GM21515 (cell line): ENCODE measurements at regions not wholly inside any gene's neighbourhood (a gene's known extent, or its start where the extent isn't known, plus 50 kb on each side); places are given as distances from the start of the nearest gene placed in this dataset.
"Not testable (repeated sequence)": the region's sequence is repeated elsewhere in the genome, so short reads cannot be mapped to it uniquely, and the experiment has no call there.

Source experiments
- ATAC-seq: cut with Tn5 transposase; IDR thresholded peaks from one replicate; pipeline ENCODE4 v1.9.1; 2021; ENCODE audit not compliant: unreplicated experiment

DNA sequence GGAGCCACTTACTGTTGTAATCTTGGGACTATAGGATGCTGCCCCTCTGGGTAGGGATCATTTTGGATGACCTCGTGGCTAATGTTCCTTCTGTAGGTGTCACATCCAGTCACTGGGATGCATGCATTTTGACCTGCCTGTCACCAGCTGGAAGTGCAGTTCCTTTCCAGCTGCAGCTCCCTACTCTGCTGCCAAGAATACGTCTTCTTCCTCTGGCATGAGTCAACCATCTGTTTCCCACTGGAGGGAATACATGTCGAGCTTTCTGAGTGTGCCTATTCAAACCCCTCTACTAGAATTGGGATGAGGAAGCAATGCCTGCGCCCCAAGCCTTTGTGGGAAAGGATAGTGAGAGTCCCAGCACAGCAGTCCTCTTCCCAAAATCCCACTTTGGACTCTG lies 415.5 kb upstream of the ADAMTS5 start:
- no peak for ATAC-seq

DNA sequence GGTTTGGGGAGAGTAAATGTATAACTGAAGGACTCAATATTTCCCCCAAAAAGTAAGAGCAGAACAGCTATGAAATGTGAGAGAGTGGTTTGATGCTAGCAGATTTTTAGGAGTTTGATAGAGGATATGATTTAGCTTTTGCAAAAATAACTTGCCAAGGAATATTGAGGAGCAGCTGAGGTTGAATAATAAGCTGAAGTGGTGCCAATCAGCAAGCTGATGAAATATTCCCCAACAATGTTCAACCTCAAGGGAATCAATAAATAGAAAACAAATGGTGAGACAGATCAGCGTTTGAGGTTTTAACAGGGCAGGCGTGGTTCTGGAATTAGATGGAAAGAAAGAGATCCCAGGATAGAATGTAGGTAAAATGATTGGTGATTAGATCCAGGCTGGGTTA lies 413.4 kb upstream of the ADAMTS5 start:
- ATAC-seq = no peak

DNA sequence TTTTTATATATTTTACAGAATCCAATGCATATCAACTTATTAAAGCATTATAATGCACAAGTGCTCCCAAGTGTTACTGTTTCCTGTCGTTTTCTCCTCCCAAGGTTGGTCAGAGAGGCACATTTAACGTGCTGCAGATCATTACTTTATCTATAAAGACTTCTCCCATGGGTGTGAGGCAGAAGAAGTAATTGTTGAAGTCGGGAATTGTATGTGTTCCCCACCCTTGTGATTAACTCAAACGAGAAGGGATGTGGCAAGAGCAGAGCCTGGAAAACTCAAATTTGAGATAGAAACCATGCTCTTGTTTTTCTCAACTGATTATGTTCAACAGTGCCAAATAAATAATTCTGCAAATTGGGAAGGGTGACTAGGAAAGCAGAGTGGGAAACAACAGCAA lies 412.5 kb upstream of the ADAMTS5 start:
- ATAC-seq = no peak

DNA sequence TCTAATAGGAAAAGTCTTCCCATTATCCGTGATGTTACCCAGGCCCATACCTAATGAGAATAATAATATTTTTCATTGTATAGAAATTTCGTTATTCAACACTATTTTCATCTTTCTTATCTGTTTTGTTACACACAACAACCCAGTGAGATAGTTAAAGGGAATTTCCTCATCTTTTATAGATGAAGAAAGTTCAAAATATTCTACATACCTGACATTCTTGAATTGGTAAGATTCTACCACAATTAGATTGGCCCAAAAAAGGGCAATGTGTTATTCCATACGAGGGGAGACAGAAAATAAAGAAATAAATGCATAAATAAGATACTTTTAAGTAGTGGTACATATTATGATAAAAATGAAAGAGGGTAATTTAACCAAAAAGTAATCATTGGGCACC lies 405.5 kb upstream of the ADAMTS5 start:
- no peak for ATAC-seq

DNA sequence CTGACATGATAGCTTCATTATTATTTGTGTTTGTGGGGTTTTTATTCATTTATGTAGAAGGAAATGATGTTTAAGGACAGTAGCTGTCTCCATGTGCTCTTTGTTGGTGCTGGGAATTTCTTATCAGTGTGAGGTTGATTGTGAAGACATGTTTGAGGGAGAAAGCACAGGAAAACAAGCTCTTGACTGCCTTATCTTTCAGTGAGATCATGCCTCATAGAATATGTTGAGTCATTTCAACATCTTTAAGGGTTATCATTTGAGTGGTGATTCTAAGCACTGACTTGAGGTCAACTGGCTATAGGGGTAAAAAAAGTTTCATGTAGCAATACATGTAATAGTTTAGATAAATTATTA lies 405.1 kb upstream of the ADAMTS5 start:
- ATAC-seq = no peak

DNA sequence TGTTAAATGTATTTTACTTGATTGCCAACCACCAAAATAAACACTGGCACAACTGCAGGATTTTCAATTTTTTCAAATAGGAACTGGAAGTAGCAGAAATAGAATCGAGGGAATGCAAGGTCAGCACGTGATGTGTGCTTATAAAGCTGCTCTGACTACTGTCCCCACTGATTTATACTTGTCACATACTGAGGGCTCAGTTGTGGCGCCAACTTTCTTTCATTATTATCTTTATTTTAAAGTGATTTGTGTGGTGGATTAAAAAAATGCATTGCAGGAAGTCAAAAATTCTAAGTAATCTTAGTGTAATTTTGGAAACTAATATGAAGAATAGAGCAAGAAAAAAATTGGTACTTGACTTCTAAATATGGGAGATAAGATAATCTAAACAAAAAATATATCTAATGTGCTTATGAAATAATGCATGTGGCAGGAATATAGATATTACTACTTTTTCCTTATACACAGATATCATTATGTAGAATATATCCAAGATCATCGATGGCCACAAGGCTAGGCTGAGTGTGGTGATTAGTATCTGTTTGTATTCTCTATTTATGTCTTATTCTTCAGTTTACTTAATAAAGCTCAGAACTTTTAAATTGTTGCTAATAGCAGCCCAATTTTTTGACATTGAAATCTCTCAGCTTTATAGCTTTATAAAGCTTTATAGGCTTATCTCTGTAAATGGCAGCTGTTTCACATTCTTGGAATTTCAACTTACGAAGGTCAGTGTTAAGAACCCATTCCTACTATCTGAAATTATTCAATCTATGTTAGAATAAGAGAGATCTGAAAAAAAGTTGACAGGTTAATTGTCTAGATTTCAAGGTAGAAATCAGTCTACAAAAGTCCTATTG lies 404.5 kb upstream of the ADAMTS5 start:
- no peak for ATAC-seq

DNA sequence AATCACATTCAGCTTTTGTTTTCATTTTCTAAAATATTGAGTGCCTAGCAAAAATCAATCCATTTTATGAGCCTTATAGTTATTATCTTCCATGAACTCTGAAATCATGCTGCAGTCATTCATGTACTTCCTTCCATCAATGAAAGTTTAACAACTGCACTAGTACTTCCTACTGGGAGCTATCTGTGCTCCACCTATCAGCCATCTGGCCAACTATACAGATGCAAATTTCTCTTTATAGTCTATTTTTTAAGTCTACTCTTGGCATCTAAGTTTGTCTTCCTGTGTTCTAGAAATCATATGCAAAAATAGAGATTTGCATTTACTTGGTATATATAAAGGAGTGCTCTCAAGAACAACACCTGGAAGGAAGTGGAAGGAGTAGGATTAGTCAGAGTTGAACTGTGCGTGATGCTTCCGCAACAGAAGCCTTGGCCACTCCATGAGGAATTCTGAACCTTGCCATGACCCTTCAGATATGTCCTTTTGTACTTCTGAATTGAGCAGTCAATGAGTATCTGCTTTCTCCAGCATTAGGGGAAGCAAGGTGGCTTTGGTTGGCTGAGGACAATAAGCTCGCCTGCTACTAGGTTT lies 403.2 kb upstream of the ADAMTS5 start:
- ATAC-seq = no peak

DNA sequence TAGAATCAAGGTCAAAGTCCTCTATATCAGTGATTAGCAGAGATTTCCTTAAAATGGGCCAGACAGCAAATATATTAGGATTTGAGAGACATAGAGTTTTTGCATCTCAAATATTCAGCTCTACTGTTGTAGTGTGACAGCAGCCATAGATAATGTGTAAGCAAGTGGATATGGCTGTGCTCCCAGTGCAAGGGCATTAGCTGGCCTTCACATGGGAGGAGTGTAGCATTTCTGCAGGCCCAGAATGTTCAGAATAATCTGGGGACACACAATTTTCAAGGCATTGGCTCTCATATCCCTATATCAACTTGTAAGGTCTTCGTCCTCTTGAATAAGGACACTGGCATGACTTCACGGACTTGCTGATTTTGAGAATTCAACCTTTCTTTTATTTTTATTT lies 402.3 kb upstream of the ADAMTS5 start:
- ATAC-seq = no peak

DNA sequence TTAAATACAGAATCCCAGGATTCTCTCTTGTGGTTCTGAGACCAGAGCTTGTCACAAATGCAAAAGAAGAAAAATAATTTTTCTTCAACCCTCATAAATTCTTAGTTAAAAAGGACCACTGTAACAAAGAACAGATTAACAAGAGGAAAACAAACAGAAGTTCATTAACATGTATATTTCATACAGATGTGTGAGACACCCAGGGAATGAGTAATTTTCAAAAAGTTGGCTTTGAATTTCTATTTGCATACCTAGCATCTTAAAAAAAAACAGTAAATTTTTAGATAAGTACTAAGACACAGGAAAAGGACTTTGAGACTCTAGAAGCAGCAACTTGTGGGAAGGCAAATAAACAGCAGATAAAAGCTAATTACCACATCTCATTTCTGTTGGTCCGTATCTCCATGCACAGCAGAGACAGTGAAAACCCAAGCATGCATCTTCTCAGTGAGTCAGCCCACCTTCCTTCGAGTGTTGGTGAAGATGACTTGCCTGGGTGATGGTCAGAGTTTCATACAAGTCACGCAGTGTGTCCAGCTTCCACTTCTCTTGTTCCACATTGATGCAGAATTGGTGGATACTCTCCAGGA lies 399.9 kb upstream of the ADAMTS5 start:
- ATAC-seq = no peak

DNA sequence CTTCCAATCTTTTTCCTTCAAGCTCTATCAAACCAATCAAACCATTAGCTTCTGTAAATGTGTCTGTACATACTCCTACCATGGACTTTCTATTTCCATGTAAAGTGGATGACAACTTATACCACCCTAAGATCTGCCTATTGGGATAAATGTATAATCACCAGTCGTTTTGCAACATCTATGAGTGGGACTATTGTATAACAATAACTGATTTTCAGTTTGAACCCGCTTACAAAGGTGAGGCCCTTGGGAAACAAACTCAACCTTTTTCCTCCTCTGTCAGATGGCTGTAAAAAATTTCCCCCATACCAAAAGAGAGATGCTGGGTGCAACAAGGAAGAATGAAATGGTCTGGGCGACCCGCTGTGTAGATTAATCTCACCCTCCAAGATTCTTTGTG lies 399.1 kb upstream of the ADAMTS5 start:
- ATAC-seq = no peak

DNA sequence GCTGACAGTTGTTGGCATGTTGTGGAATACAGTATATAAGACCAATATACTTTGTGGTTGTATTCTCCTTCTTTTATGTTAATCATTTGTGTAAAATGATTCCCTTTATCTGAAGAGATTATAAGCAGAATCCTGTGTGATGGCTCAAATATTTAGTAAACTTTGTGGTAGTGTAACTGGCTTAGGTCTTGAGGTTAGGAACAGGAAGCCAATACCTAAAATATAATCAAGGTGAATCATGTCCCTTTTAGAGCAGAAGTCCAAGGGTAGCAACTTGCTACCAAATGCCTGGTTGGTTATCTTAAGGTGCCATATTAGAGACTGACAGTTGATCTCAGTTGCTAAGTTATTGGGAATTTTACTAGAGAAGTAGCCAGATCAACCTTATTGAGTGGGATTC lies 398.5 kb upstream of the ADAMTS5 start:
- ATAC-seq = no peak

DNA sequence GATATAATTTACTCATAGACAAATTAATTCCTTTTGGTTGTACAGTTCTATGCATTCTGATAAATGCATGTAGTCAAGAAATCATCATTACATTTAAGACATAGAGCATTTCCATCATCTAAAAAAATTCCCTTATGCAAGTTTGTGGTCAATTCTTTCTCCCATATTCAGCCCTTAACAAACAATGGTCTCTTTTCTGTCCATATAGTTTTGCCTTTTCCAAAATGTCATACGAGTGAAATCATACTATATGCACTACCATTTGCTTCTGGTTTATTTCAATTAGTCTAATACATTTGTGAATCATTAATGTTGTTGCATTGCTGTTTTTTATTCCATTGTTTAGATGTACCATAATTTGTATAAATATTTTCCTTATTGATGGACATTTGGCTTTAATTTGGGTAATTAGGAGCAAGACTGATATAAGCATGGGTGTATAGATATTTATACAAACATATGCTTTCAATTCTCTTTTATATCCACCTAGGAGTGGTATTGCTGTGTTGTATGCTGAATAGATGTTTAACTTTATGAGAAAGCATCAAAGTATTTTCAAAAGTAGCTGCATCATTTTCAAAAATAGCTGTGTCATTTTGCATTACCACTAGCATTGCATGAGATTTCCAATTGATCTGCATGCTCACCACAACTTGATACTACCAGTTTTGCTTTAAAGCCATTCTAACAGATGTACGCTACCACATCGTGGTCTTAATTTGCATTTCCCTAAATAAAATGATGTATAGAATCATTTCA lies 397.0 kb upstream of the ADAMTS5 start:
- ATAC-seq = no peak

DNA sequence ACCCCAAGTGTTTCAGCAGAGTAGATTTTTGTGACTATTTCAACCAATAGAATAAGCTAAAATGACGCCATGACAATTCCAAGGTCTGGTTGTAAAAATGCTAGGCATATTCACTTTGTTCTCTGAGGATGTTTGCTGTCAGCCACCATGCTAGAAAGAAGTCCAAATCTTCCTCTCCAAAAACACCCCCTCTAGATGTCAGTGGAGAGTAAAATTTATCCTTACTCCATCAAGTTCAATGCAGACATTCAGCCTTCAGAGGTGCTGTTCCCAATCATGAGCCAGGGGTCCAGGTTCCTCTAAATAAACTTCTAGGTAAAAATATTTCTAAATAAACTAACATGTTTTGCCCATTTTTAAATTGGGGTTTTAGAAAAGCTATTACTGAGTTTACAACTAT lies 395.4 kb upstream of the ADAMTS5 start:
- ATAC-seq = no peak

DNA sequence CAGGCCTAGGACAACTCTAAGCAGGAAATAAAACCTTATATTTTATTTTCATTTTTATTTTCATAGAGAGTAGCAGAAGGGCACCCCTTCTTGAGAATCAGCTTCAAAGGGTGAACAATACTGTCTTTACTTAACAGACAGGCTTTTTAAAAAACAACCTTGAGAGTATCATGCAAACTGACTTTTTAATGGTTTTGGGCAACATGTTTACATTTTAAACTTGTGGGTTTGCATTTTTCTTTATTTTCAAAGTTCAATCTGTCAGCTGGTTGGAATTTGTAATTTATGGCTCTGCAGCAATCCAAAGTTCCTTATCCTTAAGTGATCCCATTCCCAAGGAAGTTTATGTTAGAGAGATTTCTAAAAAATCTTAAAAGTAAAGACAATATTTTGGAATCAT lies 392.3 kb upstream of the ADAMTS5 start:
- no peak for ATAC-seq

DNA sequence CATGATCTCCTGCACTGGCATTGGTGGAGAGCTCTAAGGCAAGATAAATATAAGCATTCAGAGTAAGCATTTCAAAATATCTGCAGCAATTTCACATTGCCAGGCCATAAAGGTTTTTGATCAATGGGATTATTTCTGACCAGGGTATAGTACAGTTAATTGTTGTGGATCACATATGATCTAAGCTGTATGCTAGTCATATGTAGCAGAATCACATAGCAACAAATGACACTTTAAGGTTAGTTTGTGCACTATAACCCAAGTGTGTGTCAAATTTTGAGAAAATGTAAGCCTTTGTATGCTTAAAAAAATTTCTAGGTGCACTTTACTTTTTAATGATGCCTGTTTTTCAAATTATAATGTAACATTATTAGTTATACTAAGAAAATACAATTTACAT lies 386.0 kb upstream of the ADAMTS5 start:
- no peak for ATAC-seq

DNA sequence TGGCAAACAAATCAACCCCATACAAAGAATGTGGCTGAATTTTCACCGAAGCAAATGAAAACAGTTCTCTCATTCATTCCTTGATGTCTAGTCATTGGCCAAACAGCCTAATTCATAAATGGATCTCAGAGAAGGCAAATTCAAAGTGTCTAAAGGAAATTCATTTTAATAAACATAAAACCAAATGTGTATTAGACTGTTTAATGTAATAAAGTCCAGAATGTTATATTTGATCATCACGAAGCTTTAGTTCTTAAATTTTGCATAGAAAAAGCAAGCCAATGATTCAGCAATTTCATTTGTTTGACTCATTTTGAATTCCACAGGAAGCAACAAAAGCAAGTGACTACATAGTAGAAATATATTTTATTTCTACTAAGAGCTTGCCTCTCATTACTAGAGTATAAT lies 379.2 kb upstream of the ADAMTS5 start:
- no peak for ATAC-seq

DNA sequence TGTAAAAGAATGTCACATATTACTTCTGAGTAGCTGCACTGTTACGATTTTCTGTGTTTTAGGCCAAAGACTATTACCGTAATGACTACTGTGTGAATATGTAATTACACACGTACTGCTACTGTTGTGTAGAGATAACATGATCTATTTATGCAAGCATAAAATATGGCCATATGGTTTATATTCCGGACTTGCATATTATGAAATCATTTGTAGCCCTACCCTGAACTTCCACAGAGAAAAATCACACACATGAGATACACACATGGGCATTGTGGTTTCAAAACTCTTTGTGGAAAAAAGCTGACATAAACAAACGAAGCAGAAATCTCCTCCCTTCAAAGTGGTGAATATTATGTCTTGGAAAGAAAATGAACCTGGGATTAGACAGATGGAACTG lies 373.0 kb upstream of the ADAMTS5 start:
- ATAC-seq = no peak

DNA sequence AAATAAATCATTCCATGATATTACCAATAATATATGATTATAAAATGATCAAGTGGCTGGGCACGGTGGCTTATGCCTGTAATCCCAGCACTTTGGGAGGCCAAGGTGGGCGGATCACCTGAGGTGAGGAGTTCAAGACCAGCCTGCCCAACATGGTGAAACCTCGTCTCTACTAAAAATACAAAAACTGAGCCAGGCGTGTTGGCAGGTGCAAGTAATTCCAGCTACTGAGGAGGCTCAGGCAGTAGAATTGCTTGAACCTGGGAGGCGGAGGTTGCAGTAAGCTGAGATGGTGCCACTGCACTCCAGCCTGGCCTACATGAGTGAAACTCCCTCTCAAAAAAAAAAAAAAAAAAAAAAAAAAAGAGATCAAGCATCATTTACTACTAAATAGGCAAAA lies 371.1 kb upstream of the ADAMTS5 start:
- ATAC-seq = not testable (repeated sequence)

DNA sequence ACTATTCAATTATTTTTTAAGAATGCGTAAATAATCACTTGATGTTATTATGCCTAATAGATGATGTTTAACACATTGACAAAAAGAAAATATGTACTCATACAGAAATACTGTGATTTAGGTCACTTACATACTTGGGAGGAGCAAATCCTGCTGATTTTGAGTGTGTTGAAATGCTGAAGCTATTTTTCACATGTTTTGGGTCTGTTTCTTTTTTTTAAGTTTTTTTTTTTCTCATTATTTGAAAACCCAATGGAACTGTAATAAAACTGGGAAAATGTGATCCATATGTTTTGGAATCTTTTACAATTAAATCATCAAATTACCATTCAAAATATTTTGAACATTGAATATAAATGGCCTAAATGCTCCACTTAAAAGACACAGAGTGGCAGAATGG lies 366.2 kb upstream of the ADAMTS5 start:
- ATAC-seq = no peak

DNA sequence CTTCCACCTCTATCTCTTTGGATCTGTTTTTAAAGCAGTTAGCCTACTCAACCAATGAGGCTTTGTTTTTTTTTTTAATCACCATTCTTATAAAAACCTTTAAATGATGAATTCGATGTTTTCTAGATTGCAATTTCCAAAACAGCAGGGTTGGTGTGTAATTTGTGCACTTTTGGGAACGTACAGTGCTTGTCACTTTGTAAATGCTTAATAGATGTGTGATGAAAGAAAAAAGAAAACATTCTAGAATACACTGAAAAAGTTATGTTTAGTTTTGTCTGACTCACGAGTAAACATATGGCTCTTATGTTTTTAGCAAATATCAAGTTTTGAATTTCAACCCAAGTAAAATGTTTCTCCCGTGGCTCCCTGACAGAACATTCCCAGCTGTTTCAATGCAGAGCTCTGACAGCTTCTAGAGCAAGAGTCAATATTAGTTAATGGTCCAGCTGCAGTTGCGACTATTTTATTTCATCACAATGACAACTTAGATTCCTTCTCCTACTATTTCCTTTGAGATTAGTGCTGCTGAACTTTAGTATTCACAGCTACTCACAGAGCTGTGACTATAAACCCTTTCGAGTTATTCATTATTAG lies 362.5 kb upstream of the ADAMTS5 start:
- no peak for ATAC-seq

DNA sequence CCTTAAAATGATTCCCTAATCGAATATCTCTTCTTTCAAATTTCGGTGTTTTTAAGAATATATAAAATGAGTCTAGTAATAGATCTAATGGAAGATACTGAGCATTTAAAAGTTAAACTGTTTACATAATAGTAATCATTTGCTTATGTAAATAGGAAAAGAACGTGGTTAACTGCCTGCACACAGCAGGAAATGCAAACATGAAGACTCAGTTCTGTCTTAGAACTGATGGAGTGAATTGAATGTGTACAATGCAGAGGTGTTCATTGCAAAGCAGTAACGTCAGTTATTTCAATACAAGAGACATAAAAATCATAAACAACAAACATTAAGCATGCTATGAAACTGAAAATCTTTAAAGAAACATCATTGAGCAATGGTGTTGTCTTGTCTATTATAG lies 359.4 kb upstream of the ADAMTS5 start:
- no peak for ATAC-seq
